NCI-H82 treated with DMSO at 0.1 percent for 48 hours (cell line): ENCODE measurements at regions not wholly inside any gene's neighbourhood (a gene's known extent, or its start where the extent isn't known, plus 50 kb on each side); places are given as distances from the start of the nearest gene placed in this dataset.

ENCODE experiments used
- DNase-seq: peaks from one replicate; lab custom pipeline; 2025; ENCODE audit not compliant: unreplicated experiment; lab: John Stamatoyannopoulos, UW

DNA sequence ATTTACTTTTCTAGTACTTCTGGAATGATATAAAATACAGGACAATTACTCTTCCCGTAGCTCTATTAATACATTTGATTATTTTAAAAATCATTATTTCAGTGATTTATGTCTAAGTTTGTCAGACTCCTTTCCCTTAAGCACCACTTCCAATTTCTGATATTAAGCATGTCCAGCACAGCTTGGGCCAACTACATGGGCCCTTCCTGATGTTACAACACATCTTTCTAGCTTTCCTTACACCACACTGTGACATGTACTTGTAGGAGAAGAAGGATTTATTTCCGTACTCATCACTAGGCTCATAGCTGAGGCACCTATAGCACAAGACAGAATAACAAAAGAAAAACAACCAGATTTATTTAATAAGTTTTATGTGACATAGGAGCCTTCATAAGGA, 134.8 kb upstream of the HNRNPA3 start:
- no peak for DNase-seq

DNA sequence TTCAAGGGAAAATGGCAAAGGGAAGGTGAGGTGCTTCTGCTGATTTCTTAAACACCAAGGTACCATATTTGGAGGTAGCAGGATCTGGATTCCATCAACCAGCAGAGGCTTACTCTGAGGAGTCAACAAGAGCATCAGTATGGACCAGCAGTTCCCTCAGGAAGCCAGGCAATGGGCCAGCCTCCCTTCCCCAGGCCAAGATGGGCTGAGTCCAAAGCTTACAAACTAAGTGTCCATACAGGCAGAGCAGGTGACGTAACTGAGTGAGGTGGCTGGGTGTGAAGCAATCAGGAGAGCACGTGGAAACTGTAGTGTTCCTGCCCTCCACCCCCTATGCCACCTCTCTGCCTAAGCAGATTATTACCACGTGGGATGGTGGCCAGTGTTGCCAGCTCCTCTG, 134.2 kb upstream of the HNRNPA3 start:
- no peak for DNase-seq

DNA sequence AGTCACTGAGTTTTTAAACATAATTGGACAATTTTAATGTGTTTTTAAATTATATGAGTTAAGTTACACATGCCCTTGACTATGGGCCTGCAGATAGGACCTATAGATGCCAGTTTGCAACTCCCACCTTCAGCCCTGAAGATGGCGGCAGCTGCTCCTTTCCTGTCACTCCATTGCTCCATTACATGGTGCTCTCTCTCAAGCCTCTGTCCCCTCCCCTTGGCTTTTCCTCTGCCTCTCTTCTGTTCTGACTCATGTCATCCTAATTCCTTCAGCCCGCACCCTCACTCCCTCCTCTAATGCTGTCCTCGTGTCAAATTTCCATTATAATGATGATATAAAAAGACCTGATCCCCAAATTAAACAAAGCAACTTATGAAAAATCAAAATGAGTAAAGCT, 133.7 kb upstream of the HNRNPA3 start:
- no peak for DNase-seq

DNA sequence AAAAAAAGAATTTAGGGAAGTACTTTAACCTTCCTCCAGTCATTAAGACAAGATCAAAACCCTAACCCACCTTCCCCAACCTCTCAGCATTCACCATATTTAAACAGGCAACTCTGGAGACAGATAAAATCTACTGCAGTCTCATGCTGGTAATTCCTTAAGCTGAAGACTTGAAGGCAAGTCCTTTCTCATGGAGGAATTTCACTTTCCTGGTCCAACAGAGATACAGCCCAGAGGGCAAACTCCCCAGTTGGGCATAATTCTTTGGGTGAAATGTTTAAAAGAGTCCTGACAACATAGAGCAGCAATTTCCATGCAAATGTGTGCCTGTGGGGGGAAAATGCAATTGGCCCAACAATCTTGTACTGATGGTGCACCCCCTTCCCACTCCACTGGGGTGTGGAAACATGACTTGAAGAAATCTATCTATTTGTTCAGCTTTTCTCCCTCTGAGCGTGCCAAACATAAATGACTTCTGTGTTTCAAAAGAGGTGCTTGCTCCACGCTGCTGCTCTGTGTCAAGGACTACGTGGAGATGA, 131.8 kb upstream of the HNRNPA3 start:
- no peak for DNase-seq

DNA sequence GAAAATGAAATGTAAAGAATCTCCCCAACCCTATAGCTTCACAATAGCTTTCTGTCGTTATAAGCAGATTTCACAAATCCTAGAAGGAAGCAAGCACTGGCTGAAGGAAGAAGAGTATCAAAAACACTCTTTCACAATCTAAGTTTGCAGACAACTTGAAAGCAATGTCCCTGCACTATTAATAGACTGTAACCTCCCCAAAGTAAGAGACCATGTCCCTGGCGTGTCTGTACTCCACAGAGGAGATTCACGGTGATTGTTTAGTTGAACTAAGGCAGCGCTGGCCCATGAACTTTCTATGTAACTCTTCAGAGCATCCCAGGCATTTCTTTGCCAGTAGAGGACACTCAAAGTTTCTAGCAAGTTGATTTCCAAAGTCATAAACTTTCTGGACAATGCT, 128.0 kb upstream of the HNRNPA3 start:
- no peak for DNase-seq

DNA sequence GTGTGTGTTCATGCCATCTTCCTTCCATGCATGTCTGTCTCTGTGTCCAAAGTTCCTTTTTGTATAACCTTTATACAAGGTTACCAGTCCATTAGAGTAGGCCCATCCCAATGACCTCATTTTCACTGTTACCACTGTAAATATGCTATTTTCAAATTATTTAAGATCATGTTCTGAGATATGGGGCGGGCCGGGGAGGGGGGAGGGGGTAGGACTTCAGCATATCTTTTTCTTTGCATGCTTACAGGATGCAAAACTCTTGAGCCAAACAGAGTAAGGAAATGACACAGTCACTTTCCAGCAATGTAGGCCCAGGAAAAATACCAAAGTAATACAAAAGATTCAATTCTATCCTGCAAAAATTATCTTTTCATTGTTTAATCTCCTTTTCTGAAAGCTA, 124.1 kb upstream of the HNRNPA3 start:
- DNase-seq: no peak

DNA sequence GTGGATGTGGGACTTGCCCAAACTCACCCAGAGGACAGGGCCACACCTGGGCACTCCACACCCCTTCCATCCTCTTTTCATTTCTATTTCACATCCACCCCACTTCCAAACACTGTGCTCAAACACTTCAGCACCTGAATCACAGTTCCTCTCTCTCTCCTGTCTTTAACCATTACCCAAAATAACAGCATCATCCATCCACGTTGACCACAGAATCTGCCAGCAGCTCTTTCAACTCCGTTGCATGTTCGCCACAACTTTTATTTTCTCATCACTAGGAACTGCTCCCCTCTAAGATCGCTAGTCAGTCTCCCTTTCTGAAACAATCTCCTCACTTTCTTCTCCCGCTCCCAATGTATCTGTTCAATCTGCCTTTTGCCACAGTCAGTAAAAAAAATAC, 121.6 kb upstream of the HNRNPA3 start:
- DNase-seq: no peak

DNA sequence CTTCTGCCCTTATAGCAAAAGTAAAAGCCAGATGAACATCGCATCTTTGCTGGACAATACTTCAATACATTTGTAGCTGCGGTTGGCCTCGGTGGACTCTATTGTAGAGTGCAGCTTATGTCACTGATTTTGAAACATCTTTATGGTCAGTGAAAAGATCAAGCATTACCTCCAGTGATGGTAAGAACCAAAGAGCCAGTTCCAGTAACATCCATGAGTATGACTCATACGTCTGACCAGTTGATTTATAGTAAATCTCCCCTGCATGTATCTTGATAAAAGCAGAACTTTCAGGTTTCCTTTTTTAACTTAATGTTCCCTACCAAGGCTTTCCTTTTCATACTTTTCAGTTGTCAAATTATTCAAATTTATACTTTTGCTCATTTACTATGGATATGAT, 119.2 kb upstream of the HNRNPA3 start:
- DNase-seq: no peak

DNA sequence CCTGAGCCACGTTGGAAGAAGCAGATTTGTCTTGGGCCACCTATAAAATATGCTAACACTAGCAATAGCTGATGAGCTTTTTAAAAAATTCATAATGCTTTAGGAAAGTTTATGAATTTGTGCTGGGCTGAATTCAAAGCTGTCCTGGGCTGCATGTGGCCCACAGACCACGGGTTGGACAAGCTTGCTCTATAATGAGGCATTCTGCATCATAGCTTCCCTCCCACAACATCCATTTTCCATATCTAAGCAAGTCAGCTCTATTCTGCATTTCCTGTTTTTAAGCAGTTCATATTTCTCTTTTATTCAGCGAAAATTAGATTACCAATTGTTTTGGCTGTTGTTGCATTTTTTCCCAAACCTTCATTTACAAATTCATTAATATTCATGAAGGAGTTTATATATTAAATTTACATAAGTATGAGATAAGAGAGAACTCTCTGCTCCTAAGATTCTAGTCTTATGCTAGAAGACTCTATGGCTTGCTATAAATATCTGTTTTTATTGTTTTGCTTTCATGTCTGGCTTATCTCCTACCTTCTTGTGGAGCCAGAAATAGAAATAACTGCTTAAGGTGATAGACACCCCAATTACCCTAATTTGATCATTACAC, 114.5 kb upstream of the HNRNPA3 start:
- DNase-seq: no peak

DNA sequence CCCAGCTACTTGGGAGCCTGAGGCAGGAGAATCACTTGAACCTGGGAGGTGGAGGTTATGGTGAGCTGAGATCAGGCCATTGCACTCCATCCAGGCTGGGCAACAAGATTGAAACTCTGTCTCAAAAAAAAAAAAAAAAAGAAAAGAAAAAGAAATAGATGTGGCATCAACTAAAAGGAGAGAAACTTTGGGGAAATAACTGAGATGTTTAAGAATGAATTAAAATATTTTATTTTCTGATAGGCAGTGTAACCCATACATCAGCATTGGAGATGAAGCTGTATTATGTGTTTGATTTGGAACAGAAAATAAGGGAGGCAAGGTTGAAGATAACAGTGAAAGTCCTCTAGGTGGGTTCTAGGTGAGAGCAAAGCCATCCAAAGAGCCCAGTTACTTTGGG, 110.7 kb upstream of the HNRNPA3 start:
- no peak for DNase-seq

DNA sequence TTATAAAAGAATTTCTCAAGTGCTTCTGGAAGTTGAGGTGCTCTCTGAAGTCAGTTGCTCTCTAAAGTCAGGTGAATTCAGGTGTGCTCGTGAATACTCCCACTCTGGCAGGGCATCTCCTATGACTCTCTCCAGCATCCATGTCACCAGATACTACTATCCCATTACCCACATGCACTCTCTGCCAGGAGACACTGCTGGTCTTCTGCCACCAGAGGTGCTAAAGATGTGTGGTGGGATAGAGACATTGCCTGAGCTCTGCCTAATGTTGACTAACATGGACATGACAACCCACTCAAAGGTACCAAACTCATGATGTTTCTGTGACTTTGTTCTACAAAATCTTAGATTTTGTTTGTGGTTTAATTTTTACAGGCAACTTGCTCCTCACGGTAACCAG, 106.4 kb upstream of the HNRNPA3 start:
- DNase-seq: no peak

DNA sequence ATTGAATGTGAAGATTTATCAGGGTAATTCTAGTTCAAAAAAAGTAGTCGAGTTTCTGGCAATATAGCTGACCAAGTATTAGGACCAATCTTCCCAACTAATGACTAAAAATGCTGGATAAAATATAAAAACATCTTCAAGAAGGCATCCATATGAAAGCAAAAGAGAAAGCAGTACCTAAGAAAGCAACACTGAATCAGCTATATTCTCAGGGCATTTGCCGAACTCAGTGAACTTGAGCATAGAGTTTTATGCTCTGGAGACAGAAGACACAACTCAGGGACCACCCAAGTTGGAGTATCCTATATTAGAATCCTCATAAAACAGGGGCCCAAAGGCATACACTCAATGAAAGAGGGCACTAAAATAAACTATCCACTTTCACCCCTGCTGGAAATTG, 103.7 kb upstream of the HNRNPA3 start:
- no peak for DNase-seq

DNA sequence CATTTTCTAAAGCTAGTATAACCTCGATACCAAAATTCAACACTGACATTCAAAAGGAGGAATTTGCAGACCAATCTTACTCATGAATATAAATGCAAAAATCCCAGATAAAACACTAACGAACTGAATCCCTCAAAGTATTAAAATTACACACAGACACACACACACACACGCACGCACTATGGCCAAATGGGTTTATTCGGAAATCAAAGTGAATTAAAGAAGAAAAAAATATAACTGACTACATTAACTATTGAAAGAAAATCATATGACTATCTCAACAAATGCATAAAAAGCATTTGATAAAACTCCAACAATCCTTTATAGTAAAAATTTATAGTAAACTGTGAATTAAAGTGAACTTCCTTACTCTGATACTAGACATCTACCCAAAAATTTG, 97.9 kb upstream of the HNRNPA3 start:
- no peak for DNase-seq

DNA sequence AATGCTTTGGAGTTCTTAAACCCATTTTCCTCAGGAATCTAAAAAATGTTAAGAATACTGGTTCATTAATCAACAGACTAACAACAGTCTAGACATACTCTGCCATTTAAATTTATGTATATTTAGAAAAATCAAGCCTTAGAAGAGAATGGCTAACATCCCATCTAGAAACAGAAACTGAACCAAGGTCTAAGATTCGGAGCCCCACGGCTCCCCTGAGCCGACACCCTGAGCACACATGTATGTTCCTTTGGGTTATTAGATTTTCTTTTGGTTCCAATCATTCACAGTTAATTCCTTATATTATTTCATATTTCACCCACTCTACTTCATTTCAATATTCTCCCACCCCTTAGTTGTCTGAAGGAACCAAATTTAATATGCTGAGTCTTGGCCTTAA, 94.8 kb upstream of the HNRNPA3 start:
- no peak for DNase-seq

DNA sequence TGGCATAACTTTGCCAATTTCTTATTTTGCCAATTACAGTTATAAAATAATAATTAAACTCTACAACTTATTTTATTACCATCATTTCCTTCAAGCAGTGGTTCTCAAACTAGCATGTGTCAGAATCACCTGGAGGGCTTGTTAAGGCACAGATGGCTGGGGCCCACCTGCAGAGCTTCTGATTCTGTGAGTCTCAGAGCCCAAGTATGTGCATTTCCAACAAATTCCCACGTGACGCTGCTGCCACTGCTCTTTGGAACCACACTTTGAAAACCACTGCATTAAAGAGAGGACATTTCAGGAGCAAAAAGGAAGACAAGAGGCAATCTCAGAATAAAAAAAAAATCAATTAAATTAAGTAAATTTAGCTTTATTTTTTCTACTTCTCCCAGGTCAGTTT, 94.0 kb upstream of the HNRNPA3 start:
- no peak for DNase-seq

DNA sequence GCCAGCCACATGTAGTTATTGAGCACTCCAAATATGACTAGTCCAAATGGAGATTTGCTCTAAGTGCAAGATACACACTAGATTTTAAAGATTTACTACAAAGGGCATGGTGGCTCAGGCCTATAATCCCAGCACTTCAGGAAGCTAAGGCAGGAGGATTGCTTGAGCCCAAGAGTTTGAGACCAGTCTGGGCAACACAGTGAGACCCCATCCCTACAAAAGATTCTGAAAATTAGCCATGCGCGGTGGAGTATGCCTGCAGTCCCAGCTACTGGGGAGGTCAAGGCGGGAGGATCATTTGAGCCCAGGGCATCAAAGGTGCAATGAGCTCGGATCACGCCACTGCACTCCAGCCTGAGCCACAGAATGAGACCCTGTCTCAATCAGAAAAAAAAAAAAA, 93.5 kb upstream of the HNRNPA3 start:
- no peak for DNase-seq

DNA sequence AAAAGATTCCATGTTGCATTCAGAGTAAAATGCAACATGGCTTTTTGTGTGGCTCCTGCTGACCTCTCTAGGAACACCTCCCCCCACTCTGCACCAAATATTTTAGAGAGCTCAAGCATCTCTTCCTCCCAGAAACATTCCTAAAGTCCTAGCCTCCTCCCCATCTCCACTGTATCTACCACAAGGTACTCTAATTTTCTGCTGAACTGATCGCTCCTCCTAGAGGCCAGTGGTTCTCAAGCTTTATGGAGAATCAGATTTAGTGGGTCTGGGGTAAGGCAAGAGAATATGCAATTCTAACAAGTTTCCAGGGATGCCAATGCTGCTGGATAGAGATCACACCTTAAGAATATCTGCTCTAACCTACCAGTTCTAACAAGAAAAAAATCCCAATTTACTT, 89.5 kb upstream of the HNRNPA3 start:
- DNase-seq: no peak

DNA sequence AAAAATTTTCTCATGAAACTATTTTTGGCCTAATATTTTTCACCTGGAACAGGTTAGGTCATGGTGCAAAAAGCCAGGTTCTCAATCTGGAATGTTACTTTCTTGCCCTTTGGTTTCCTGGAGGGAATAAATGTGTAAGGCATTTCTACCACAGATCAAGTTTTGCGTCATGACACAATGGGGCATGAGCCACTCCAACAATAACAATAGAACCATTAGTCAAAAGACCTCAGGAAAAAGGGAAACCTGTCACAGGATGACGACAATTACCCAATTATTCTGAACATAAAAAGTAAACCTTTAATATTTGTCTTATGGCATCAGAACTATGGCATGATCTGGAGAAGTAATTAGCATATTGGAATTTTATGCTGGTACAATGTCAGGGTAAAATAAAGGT, 88.2 kb upstream of the HNRNPA3 start:
- DNase-seq: no peak

DNA sequence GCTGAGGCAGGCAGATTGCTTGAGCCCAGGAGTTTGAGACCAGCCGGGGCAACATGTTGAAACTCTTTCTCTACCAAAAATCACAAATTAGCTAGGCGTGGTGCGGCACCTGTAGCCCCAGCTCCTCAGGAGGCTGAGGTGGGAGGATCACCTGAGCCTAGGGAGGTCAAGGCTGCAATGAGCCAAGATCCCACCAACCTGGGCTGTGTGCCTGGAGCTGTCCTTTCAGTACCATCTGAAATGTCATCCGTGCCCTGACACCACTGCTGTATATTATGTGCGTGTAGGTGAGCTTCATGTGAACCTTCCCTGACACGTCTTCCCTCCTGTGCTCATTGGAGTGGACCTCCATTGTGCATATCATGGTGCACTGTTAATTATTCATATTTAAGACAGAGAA, 84.8 kb upstream of the HNRNPA3 start:
- DNase-seq: no peak

DNA sequence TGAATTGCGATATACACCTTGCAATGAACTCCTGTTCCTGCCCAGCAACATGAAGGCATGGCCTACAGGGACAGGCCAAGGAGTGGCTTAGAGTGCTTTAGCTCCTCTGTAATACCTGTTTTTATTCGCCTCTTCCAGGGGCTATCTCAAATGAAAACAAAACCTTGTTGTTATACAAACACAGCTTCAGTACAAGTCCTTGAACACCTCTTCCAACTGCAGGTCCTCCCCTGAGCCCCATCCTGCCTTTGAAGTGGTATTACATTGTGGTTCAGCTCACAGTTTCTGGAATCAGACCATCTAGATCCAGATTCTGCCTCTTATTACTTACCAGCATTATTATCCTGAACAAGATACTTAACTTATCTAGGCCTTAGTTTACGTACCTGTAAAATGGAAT, 83.0 kb upstream of the HNRNPA3 start:
- no peak for DNase-seq

DNA sequence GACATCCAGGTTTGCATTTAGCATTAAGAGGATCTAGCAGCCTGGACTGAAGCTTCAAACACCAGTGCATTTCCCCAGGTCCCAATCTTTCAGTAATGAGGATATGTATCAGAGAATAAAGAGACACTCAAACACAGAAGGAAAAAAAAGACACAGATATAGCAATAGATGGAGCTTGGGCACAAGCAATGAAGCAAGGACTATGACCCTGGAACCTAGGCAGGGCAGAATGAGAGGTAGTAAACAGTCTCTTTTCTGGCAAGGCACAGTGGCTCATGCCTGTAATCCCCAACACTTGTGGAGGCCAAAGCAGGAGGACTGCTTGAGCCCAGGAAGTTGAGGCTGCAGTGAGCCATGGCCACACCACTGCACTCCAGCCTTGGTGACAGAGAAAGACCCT, 80.7 kb upstream of the HNRNPA3 start:
- no peak for DNase-seq

DNA sequence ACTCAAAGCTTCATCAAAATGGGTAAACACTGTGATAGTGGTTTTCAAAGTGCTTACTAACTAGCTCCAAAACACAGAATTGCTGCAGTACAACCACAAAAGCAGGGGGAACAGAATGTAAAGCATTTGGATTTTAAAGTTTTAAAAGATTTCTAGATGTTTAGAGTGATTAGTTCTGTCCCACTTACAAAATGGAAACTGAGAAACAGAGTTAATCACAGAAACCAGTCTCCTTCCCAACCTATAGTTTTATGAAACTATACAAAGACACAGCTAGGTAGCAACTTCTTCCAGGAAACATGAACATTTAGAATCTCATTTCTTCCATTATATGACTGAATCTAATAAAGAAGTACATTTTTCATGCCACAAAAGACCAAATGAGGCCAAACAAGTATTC, 73.8 kb upstream of the HNRNPA3 start:
- DNase-seq: no peak

DNA sequence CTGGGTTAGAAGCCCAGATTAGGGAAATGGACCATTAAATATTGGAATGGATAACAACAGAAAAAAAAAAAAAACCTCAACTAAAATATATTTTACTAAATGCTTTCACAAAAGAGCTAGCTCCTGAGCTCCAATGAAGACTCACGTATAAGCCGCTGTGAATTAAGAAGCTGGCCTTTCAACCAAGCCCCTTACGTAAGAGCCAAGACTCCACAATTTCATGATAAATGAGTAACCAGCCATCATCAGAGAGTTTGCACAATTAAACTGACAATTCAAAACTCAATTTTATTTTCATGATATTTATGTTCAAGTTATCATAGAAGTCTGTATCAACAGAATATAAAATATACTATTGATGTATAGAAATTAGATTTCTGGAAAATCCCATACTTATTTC, 70.7 kb upstream of the HNRNPA3 start:
- DNase-seq: no peak

DNA sequence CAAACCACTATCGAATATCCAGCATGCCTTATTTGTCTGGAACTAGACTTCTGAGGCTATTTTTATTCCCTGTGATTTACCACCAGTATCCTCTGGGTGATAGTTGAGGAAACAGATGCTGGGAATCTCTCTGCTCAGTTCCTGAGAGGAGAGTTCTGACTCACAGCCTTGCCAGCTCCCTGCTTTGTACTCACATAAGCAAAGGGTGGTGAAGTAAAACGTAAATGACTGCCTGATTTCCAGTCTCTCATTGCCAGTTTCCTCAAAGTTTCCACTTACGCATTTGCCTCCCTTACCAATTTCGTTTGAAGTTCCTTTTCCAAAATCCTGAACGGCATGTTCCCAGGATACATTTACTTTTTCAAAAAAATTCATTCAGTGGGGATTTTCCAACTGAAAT, 69.2 kb upstream of the HNRNPA3 start:
- no peak for DNase-seq
